Natural killer cell (primary cell): ENCODE measurements at regions not wholly inside any gene's neighbourhood (a gene's known extent, or its start where the extent isn't known, plus 50 kb on each side); places are given as distances from the start of the nearest gene placed in this dataset.

Experiments used
- ATAC-seq, 3 donors: fragments of 150-1000 bp in 2 of 3; fragments of 200-7000 bp in 1 of 3; cut with Tn5 transposase; 1 replicate in 1 of 3; 2 replicates in 2 of 3; pipeline ENCODE4 v1.10.0; 2021; ENCODE audit warnings: mild to moderate bottlenecking in 2 of 3, moderate library complexity in 2 of 3
- DNase-seq, 2 donors: peaks; one replicate each; pipeline versions ENCODE4 v3.0.0 to v3.0.0-alpha.2; 2013 to 2021; ENCODE audit warnings: mixed read lengths in 1 of 2
- H3K27ac ChIP-seq: one replicate; pipeline ENCODE4 v1.5.1; 2013; ENCODE audit warnings: mild to moderate bottlenecking, low read length
- H3K27me3 ChIP-seq: one replicate; pipeline ENCODE4 v1.6.1; 2013; ENCODE audit warnings: low read length; ENCODE audit not compliant: control insufficient read depth, insufficient read depth
- H3K36me3 ChIP-seq: one replicate; pipeline ENCODE4 v1.6.1; 2013; ENCODE audit warnings: low read length; ENCODE audit not compliant: control insufficient read depth, insufficient read depth
- H3K4me1 ChIP-seq: one replicate; pipeline ENCODE4 v1.6.1; 2013; ENCODE audit warnings: low read length; ENCODE audit not compliant: control insufficient read depth, insufficient read depth
- H3K4me3 ChIP-seq: one replicate; pipeline ENCODE4 v1.5.1; 2013; ENCODE audit warnings: low read length
- H3K9me3 ChIP-seq: one replicate; pipeline ENCODE4 v1.6.1; 2013; ENCODE audit warnings: low read length; ENCODE audit not compliant: control insufficient read depth, insufficient read depth
- H3K27ac Mint-ChIP-seq, 2 donors: one replicate each; pipeline ENCODE4 v1.8.0; 2022; ENCODE audit warnings: mild to moderate bottlenecking in 2 of 2, mixed read lengths in 2 of 2, moderate library complexity in 1 of 2
- H3K27me3 Mint-ChIP-seq, 2 donors: one replicate each; pipeline ENCODE4 v1.8.0; 2022; ENCODE audit warnings: low read depth in 2 of 2, mixed read lengths in 2 of 2
- H3K36me3 Mint-ChIP-seq: one replicate; pipeline ENCODE4 v1.8.0; 2022; ENCODE audit warnings: mixed read lengths
- H3K4me1 Mint-ChIP-seq, 2 donors: one replicate each; pipeline ENCODE4 v1.8.0; 2022; ENCODE audit warnings: mixed read lengths in 2 of 2
- H3K4me3 Mint-ChIP-seq: one replicate; pipeline ENCODE4 v1.8.0; 2022; ENCODE audit warnings: mild to moderate bottlenecking, moderate library complexity, mixed read lengths
- H3K9me3 Mint-ChIP-seq, 2 donors: one replicate each; pipeline ENCODE4 v1.8.0; 2022; ENCODE audit warnings: mixed read lengths in 2 of 2
- CTCF ChIP-seq: fragments of 200-600 bp; IDR thresholded peaks from one replicate; pipeline ENCODE4 v1.8.0; 2022; ENCODE audit warnings: antibody characterized with exemption
- WGBS: methylation state at CpG from one replicate; pipeline ENCODE4 v1.1.7; 2013; ENCODE audit warnings: missing lambda C conversion rate; ENCODE audit not compliant: insufficient coverage; 5-methylcytosine and 5-hydroxymethylcytosine counted together
- intact Hi-C: fragments of 100-400 bp; cut with micrococcal nuclease; formaldehyde crosslinking; loops from one replicate; pipeline ENCODE4 v1.14.2; 2022

- Mint-ChIP-seq H3K9me3 (no peaks in the 10 kb centered on the region), H3K4me3 (no peak overlapping the region), H3K27ac (no peak overlapping the region), H3K4me1 (peaks cover 0 to 5% of the 10 kb centered on the region in 2 donors), H3K36me3 (no peaks in the 10 kb centered on the region), H3K27me3 (no peaks in the 10 kb centered on the region)
- intact Hi-C loops = no loop called here
- DNase-seq (no peak), ATAC-seq (no peak)
- Histone ChIP-seq H3K4me3 (no peak overlapping the region), H3K4me1 (peaks cover 23% of the 10 kb centered on the region), H3K36me3 (no peaks in the 10 kb centered on the region), H3K27ac (no peak overlapping the region), H3K9me3 (peaks cover 18% of the 10 kb centered on the region), H3K27me3 (no peaks in the 10 kb centered on the region)
- no peak for TF ChIP-seq CTCF
- WGBS = 95% methylated on average over 4 of the region's 4 CpGs
Measured at GRCh38 chr22:44617828-44618227, 84.2 kb upstream of the PRR5 start.

- TF ChIP-seq CTCF = no peak
- no peaks in the 10 kb centered on the region for H3K36me3 Mint-ChIP-seq
- peaks cover 0 to 5% of the 10 kb centered on the region in 2 donors for H3K4me1 Mint-ChIP-seq
- H3K27me3 Mint-ChIP-seq = no peaks in the 10 kb centered on the region
- no peaks in the 10 kb centered on the region for H3K36me3 ChIP-seq
- peaks cover 23% of the 10 kb centered on the region for H3K4me1 ChIP-seq
- DNase-seq (no peak), ATAC-seq (no peak)
- no peak overlapping the region for H3K4me3 Mint-ChIP-seq
- intact Hi-C loops = no loop called here
- no peak overlapping the region for H3K27ac ChIP-seq
- WGBS = 67% methylated on average over 19 of the region's 19 CpGs
- H3K9me3 ChIP-seq = peaks cover 24% of the 10 kb centered on the region
- no peaks in the 10 kb centered on the region for H3K9me3 Mint-ChIP-seq
- no peaks in the 10 kb centered on the region for H3K27me3 ChIP-seq
- no peak overlapping the region for H3K27ac Mint-ChIP-seq
- H3K4me3 ChIP-seq = no peak overlapping the region
Measured at GRCh38 chr22:44616882-44617655, 84.9 kb upstream of the PRR5 start.

GRCh38 chr22:44616461-44616860 lies 85.5 kb upstream of the PRR5 start:
- Histone ChIP-seq H3K4me3 (no peak overlapping the region), H3K4me1 (peaks cover 23% of the 10 kb centered on the region), H3K27me3 (no peaks in the 10 kb centered on the region), H3K36me3 (no peaks in the 10 kb centered on the region), H3K27ac (no peak overlapping the region), H3K9me3 (peaks cover 30% of the 10 kb centered on the region)
- no peak for ATAC-seq
- Mint-ChIP-seq H3K4me1 (peaks cover 0 to 5% of the 10 kb centered on the region in 2 donors), H3K27ac (no peak overlapping the region), H3K9me3 (no peaks in the 10 kb centered on the region), H3K27me3 (no peaks in the 10 kb centered on the region), H3K36me3 (no peaks in the 10 kb centered on the region), H3K4me3 (no peak overlapping the region)
- intact Hi-C loops = no loop called here
- no peak for DNase-seq
- TF ChIP-seq CTCF = no peak
- 56% methylated on average over 5 of the region's 9 CpGs for WGBS
